ENCODE measurements at regions not wholly inside any gene's neighbourhood (a gene's known extent, or its start where the extent isn't known, plus 50 kb on each side); places are given as distances from the start of the nearest gene placed in this dataset.

DNA sequence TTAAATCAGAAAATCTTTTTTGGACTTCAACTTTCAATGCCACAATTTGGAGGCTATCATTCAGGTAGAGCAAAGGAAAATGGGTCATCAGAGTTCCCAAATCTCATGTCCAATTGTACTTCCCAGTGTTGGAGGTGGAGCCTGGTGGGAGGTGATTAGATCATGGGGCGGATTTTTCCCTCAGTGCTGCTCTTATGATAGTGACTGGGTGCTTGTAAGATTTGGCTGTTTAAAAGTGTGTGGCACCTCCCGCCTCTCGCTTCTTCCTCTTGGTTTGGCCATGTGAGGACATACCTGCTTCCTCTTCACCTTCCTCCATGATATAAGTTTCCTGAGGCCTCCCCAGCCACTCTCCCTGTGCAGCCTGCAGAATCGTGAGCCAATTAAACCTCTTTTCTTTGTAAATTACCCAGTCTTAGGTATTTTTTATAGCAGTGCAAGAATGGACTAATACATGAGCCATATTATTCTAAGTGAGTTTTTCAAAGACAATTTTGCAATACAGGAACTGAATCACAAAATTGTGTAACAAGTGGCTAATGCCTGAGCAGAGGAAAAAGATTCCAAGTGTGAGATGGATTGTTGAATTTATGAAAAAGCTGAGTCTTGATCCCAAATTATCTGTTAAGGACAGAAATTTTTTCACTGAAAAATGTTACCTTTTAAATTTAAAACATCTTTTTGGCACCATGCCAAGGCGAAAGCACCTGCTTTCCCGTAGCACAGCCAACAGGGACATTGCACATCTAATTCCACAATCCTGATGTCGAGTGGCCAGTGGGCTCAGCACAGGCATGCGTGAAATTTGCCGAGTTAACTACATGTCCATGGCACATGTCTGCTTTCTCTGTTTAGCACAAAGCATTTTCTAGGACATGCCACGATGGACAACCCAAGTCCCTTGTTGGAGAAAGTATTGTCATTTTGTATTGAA, 150.9 kb downstream of the COL6A3 start:
- Mint-ChIP-seq H3K27me3 (peaks cover 16% of the 10 kb centered on the region), H3K36me3 (no peaks in the 10 kb centered on the region), H3K9me3 (no peaks in the 10 kb centered on the region), H3K4me3 (no peak overlapping the region), H3K27ac (no peak overlapping the region), H3K4me1 (peaks cover 1% of the 10 kb centered on the region)
- CTCF ChIA-PET, result no interaction called here
- DNase-seq, result no peak

DNA sequence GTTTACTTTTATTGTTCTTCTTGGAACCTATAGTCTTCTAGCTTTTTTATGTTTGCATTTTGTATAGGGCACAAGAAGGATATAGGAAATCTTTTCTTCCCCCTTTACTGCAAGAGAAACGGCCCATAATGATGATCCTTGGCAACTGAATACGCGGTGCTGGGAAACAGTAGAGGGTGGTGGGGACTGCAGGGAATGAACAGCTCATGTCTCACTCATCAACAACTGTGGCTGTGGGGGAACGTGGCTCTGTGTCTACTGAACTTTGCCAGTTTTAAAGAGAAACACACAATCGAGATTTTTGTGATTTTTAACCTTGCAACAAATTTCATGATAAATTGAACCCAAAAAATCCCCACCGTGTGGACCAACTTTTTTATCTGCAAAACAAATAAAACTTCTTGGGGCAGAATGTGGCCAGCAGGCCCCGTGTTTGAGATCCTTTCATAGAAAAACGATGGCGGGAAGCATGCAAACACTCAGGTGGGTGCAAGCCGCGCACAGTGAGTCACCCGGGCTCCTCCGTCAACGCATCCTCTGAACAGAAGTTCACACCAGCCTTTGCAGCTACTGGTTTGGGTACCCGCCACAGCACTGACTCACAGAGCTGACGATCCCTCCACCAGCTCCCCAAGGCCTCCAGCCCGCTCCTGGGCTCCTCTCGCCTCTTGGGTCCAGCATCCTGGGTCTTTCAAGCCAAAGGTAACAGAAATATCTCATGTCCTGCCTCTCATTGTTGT, 149.3 kb downstream of the COL6A3 start:
- no peaks in the 10 kb centered on the region for H3K36me3 Mint-ChIP-seq
- CTCF ChIA-PET, result no interaction called here
- no peak for DNase-seq

DNA sequence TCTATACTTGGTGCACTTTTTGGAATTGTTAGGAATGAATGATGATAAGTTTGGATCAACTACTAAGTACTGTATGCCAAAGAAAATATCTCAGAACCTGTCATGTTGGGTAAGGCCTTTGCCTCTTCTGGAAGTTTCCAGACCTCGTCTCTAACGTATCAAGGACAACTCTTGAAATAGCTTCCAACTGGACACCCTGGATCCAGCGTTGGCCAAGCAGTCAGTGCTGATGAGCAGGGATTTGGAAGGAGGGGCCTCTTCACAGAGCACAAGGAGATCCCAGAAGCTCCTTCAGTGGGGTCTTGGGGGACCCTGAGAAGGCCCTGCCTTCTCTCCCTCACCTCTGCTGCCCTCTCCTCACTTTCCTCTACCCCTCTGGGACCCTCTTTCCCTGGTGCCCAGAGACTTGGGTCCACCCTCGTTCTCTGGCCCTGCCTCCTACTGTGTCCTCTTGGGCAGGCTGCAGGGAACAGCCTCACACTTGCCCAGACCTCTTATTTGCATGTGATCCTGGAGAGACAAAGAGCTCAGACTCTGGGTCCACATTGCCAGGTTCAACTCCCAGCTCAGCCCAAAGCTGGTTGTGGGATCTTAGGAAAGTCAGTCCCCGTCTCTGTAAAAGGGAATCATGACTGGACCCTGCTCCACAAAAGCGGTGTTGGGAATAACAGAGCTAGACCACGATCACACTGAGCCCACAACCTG, 145.8 kb downstream of the COL6A3 start:
- no peaks in the 10 kb centered on the region for H3K9me3 Mint-ChIP-seq
- DNase-seq, result no peak
- no peaks in the 10 kb centered on the region for H3K36me3 Mint-ChIP-seq
- peaks cover 30% of the 10 kb centered on the region for H3K27me3 Mint-ChIP-seq
- no peaks in the 10 kb centered on the region for H3K4me1 Mint-ChIP-seq
- H3K27ac Mint-ChIP-seq, result no peak overlapping the region
- CTCF ChIA-PET, result no interaction called here
- H3K4me3 Mint-ChIP-seq, result no peak overlapping the region

More for the DNA sequence above, 149.3 kb downstream of the COL6A3 start:
- peaks cover 18% of the 10 kb centered on the region for H3K27me3 Mint-ChIP-seq
- H3K4me3 Mint-ChIP-seq, result no peak overlapping the region
- no peaks in the 10 kb centered on the region for H3K4me1 Mint-ChIP-seq
- no peaks in the 10 kb centered on the region for H3K9me3 Mint-ChIP-seq
- no peak overlapping the region for H3K27ac Mint-ChIP-seq

DNA sequence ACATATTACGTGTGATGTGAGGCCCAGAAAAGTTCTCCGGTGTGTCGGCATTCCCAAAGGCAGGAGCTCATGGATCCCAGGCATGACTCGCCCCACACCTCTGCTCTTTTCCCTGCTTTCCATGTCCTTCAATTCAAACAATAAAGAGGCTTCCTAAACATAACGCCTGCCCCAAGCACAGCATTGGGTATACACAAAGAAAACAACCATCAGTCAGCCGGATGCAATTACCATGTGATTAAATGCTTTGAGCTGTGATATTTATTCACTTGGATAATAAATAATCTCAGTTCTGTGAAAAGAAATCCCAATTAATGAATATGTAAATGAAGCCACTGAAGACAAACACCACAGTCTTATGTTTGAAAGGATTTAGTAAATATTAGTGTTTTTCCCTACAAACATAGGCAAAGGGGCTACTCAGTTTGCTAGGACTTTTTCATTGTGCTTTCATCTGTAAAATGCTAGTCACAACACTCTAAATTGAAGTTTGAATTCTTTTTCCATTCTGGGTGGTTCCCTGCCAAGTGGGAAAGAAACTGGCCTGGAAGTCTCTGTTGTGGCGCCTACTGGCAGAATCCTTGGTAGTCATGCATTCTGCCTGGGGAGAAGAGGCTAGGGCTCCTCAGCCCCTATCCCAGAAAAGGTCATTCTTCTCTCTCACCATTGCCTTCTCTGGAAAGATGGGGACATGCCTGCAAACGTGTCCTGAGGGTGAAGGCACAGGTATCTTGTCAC, 144.7 kb downstream of the COL6A3 start:
- Mint-ChIP-seq H3K9me3 (no peaks in the 10 kb centered on the region), H3K27ac (no peak overlapping the region), H3K4me3 (no peak overlapping the region), H3K36me3 (no peaks in the 10 kb centered on the region), H3K27me3 (peaks cover 30% of the 10 kb centered on the region), H3K4me1 (no peaks in the 10 kb centered on the region)
- no peak for DNase-seq
- CTCF ChIA-PET, result no interaction called here

DNA sequence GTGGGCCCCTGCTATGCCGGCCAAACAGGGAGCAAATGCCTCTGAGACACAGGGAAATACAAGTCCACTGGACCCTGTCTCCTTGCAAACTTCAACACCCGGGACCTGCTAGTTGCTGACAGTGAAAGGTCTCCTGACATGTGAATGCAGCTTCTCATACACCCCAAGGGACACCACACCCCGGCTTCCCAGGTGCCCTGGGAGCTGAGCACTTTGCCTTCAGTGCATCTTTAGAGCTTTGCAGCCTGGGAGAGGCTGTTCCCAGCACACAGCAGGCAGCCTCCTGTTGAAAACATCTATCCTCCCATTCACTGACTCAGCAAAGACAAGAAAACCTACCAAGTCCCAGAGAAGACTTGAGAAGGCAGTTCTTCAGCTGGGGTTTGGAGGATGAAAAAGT, 143.4 kb downstream of the COL6A3 start:
- Mint-ChIP-seq H3K27ac (no peak overlapping the region), H3K36me3 (no peaks in the 10 kb centered on the region), H3K4me3 (no peak overlapping the region), H3K9me3 (no peaks in the 10 kb centered on the region), H3K4me1 (no peaks in the 10 kb centered on the region), H3K27me3 (peaks cover 23% of the 10 kb centered on the region)
- DNase-seq, result no peak
- CTCF ChIA-PET, result no interaction called here

DNA sequence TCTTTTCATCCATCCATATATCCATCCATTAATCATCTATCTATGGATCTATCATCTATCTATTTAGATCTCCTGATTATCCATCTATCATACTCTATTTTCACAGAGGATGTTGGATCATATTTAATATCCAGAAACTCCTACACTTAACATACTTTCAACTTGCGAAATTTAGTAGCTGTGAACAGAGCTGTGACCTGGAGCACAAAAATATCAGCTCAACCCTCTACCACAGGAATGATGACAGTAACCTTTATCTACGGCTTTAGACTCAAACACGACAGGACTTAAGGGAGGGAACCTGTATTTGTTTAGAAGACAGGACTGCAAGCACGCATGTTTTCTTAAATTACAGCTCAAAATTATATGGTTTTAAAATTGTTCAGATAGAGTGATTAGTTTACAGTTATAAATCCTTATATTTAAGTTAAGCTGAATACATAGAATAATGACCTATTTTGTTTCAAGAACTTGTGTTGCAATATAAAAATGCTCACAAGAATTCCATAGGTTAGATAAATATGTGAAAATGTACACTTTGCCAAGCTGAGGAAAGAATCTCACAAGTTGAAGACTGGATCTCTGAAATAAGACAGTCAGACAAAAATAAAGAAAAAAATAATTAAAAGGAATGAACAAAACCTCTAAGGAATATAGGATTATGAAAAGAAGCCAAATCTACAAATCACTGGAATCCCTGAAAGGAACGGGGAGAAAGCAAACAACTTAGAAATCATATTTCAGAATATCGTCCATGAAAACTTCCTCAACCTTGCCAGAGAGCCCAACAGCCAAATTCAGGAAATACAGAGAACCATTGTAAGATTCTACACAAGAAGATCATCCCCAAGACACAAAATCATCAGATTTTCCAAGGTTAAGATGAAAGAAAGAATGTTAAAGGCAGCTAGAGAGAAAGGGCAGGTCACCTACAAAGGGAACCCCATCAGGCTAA, 142.0 kb downstream of the COL6A3 start:
- H3K4me3 Mint-ChIP-seq, result no peak overlapping the region
- no peaks in the 10 kb centered on the region for H3K4me1 Mint-ChIP-seq
- CTCF ChIA-PET, result no interaction called here

More for the DNA sequence above, 142.0 kb downstream of the COL6A3 start:
- Mint-ChIP-seq H3K36me3 (no peaks in the 10 kb centered on the region), H3K27ac (no peak overlapping the region), H3K9me3 (no peaks in the 10 kb centered on the region), H3K27me3 (peaks cover 18% of the 10 kb centered on the region)
- DNase-seq, result no peak

Measured in activated naive CD4-positive, alpha-beta T cell treated with anti-CD3 and anti-CD28 coated beads, Interleukin-2, amount 10 ng/mL, durations not matched to agents 7 days and 5 days (primary cell).